K562 (cell line): ENCODE measurements at regions not wholly inside any gene's neighbourhood (a gene's known extent, or its start where the extent isn't known, plus 50 kb on each side); places are given as distances from the start of the nearest gene placed in this dataset.

Source experiments
- ATAC-seq: fragments of 200-7000 bp; cut with Tn5 transposase; 3 replicates; pipeline ENCODE4 v1.9.1; 2020; ENCODE audit warnings: moderate library complexity
- BruUV-seq: library from RNA; stranded (reverse); fragments of 400-500 nt; replicated peaks from 2 replicates; lab custom pipeline; 2021; lab: Mats Ljungman, UMichigan
- CTCF ChIA-PET: fragments of 300-600 bp; formaldehyde crosslinking; extraction: SDS; loops from one replicate; lab custom pipeline; 2021; ENCODE audit warnings: low intra/inter-chr PET ratio; lab: Yijun Ruan, JAX
- POLR2A ChIA-PET: fragments of 300-600, 350-650 bp; sonication (Branson Sonifier 250); formaldehyde crosslinking; extraction: SDS; loops from one replicate; lab custom pipeline; 2021; ENCODE audit warnings: antibody characterized with exemption, inconsistent platforms; lab: Yijun Ruan, JAX
- DNase-seq, 4 experiments: peaks; one replicate each; pipeline versions ENCODE4 v3.0.0 to v3.0.0-alpha.2; 2011 to 2018; ENCODE audit warnings: low spot score in 3 of 4, mixed read lengths in 3 of 4; ENCODE audit errors: extremely low read depth in 1 of 4
- FAIRE-seq: peaks from 2 replicates; lab custom pipeline; 2011; peaks lifted over from hg19 to GRCh38; lab: Jason Lieb, UNC
- H2AFZ ChIP-seq: 2 replicates; pipeline ENCODE4 v1.6.0; 2011; ENCODE audit warnings: low read depth, low read length, control low read depth, inconsistent platforms
- H3K27ac ChIP-seq: fragments of 200-600 bp; 3 replicates; pipeline ENCODE4 v1.8.0; 2011; ENCODE audit warnings: low read depth, mild to moderate bottlenecking, control low read depth, inconsistent platforms, low read length, moderate library complexity, mixed read lengths; ENCODE audit errors: extremely low read depth
- H3K27me3 ChIP-seq, 2 experiments: fragments of 300-600 bp in 1 of 2; 2 replicates in 1 of 2; 3 replicates in 1 of 2; pipeline versions ENCODE4 v1.6.0 to v1.8.0; 2011; ENCODE audit warnings: inconsistent platforms in 2 of 2, low read length in 2 of 2, mild to moderate bottlenecking in 1 of 2, mixed read lengths in 1 of 2, moderate library complexity in 1 of 2; ENCODE audit not compliant: control insufficient read depth in 2 of 2, insufficient read depth in 2 of 2
- H3K36me3 ChIP-seq: fragments of 300-600 bp; 3 replicates; pipeline ENCODE4 v1.8.0; 2011; ENCODE audit warnings: mild to moderate bottlenecking, low read length, inconsistent platforms; ENCODE audit not compliant: control insufficient read depth, insufficient read depth
- H3K4me1 ChIP-seq, 2 experiments: fragments of 200-600 bp in 1 of 2; replicated peaks in 1 of 2; 2 replicates in 1 of 2; 3 replicates in 1 of 2; pipeline versions ENCODE4 v1.5.1 to v1.8.0; 2011; ENCODE audit warnings: inconsistent platforms in 2 of 2, low read length in 2 of 2, mild to moderate bottlenecking in 1 of 2, mixed read lengths in 1 of 2, moderate library complexity in 1 of 2; ENCODE audit not compliant: control insufficient read depth in 2 of 2, insufficient read depth in 2 of 2
- H3K4me2 ChIP-seq: 2 replicates; pipeline ENCODE4 v1.6.1; 2011; ENCODE audit warnings: low read length, control low read depth, inconsistent platforms, mixed read lengths; ENCODE audit not compliant: insufficient read depth
- H3K4me3 ChIP-seq: fragments of 200-600 bp; sonication (generic), shearing (Covaris generic); 2 replicates; pipeline ENCODE4 v1.5.1; 2016; ENCODE audit warnings: control low read depth, inconsistent platforms
- H3K79me2 ChIP-seq: fragments of 200-600 bp; 3 replicates; pipeline ENCODE4 v1.8.0; 2011; ENCODE audit warnings: low read length, inconsistent platforms; ENCODE audit not compliant: control insufficient read depth, insufficient read depth
- H3K9ac ChIP-seq, 2 experiments: 2 replicates each; pipeline versions ENCODE4 v1.6.0 to v1.6.1; 2011; ENCODE audit warnings: low read depth in 2 of 2, low read length in 2 of 2, control low read depth in 1 of 2, inconsistent platforms in 1 of 2, mild to moderate bottlenecking in 1 of 2, mixed read lengths in 1 of 2; ENCODE audit not compliant: insufficient read depth in 1 of 2
- H3K9me1 ChIP-seq: one replicate; pipeline ENCODE4 v1.6.0; 2011; ENCODE audit warnings: inconsistent platforms, mild to moderate bottlenecking, low read length, moderate library complexity; ENCODE audit not compliant: control insufficient read depth, insufficient read depth
- H3K9me3 ChIP-seq: replicated peaks from 2 replicates; pipeline ENCODE4 v1.5.1; 2011; ENCODE audit warnings: low read depth, low read length, inconsistent platforms; ENCODE audit not compliant: control insufficient read depth, insufficient read depth
- H4K20me1 ChIP-seq: replicated peaks from 2 replicates; pipeline ENCODE4 v1.6.1; 2011; ENCODE audit warnings: low read length, inconsistent platforms, mixed read lengths; ENCODE audit not compliant: control insufficient read depth, insufficient read depth
- ASH1L ChIP-seq: fragments of 450-650 bp; IDR thresholded peaks from 2 replicates; pipeline ENCODE4 v1.6.1; 2018; ENCODE audit warnings: borderline replicate concordance, mild to moderate bottlenecking, low read depth; ENCODE audit not compliant: partially characterized antibody
- CBFA2T2 ChIP-seq: fragments of 450-650 bp; conservative IDR thresholded peaks from 2 replicates; pipeline ENCODE4 v1.6.1; 2017; ENCODE audit warnings: mild to moderate bottlenecking
- CBX1 ChIP-seq: sonication (generic); IDR thresholded peaks from 2 replicates; pipeline ENCODE4 v1.6.1; 2016; ENCODE audit warnings: antibody characterized with exemption, low read depth, mild to moderate bottlenecking
- ETV1 ChIP-seq: fragments of 450-650 bp; conservative IDR thresholded peaks from 2 replicates; pipeline ENCODE4 v1.6.1; 2016; ENCODE audit warnings: missing genetic modification characterization, control low read depth, low read depth, missing compliant biosample characterization
- RBM34 ChIP-seq: fragments of 200-400 bp; formaldehyde crosslinking; IDR thresholded peaks from 2 replicates; pipeline ENCODE4 v1.6.1; 2018; ENCODE audit warnings: low read length, borderline replicate concordance; ENCODE audit not compliant: insufficient read depth
- RFX1 ChIP-seq: fragments of 450-650 bp; IDR thresholded peaks from 2 replicates; pipeline ENCODE4 v1.6.1; 2016; ENCODE audit warnings: mild to moderate bottlenecking, moderate library complexity
- RNF2 ChIP-seq: sonication (generic); IDR thresholded peaks from 2 replicates; pipeline ENCODE4 v1.6.1; 2016
- SIN3A ChIP-seq, 2 experiments: fragments of 150-350 bp in 1 of 2; IDR thresholded peaks; 2 replicates each; pipeline ENCODE4 v1.6.1; 2011 to 2016; ENCODE audit warnings: borderline replicate concordance in 2 of 2, low read depth in 2 of 2, low read length in 2 of 2, mild to moderate bottlenecking in 2 of 2, moderate library complexity in 2 of 2; ENCODE audit not compliant: control insufficient read depth in 1 of 2
- SP1 ChIP-seq: sonication (generic); formaldehyde crosslinking; IDR thresholded peaks from 2 replicates; pipeline ENCODE4 v1.8.1; 2022; ENCODE audit warnings: mild to moderate bottlenecking, missing genetic modification reagents
- YBX1 ChIP-seq: fragments of 450-650 bp; IDR thresholded peaks from 2 replicates; pipeline ENCODE4 v1.7.1; 2016; ENCODE audit warnings: mild to moderate bottlenecking
- ZNF217 ChIP-seq: sonication (generic); formaldehyde crosslinking; IDR thresholded peaks from 2 replicates; pipeline ENCODE4 v1.8.0; 2022; ENCODE audit warnings: mild to moderate bottlenecking, missing genetic modification reagents
- ZNF57 ChIP-seq: fragments of 450-650 bp; formaldehyde crosslinking; IDR thresholded peaks from 2 replicates; pipeline ENCODE4 v1.4.0; 2020; ENCODE audit warnings: mild to moderate bottlenecking, moderate library complexity
- ZNF717 ChIP-seq: fragments of 250-450 bp; sonication (Bioruptor Pico); IDR thresholded peaks from 2 replicates; pipeline ENCODE4 v1.5.0; 2021
- WGBS: fragments of 100-300 bp; shearing (Covaris generic); methylation state at CpG from one replicate; pipeline ENCODE4 v1.1.6; 2016; ENCODE audit warnings: low coverage, mixed read lengths; ENCODE audit not compliant: insufficient coverage; ENCODE audit errors: missing lambda C conversion rate; 5-methylcytosine and 5-hydroxymethylcytosine counted together
- in situ Hi-C: fragments of 300-500 bp; cut with MboI; formaldehyde crosslinking; loops from 4 replicates; pipeline ENCODE4 v1.15.0; 2018; ENCODE audit warnings: inconsistent platforms, mixed read lengths
- intact Hi-C: fragments of 100-400 bp; cut with micrococcal nuclease; formaldehyde crosslinking; loops from 2 replicates; pipeline ENCODE4 v1.14.2; 2022
- TF ChIP-seq, protein P1 (sequence below): sonication (generic); formaldehyde crosslinking; IDR thresholded peaks from 2 replicates; pipeline ENCODE4 v1.8.0; 2023; ENCODE audit warnings: mild to moderate bottlenecking, missing genetic modification reagents
- TF ChIP-seq, protein P2 (sequence below): fragments of 450-650 bp; formaldehyde crosslinking; conservative IDR thresholded peaks from 2 replicates; pipeline ENCODE4 v1.4.0; 2022; ENCODE audit warnings: mild to moderate bottlenecking, missing genetic modification characterization
- TF ChIP-seq, protein P3 (sequence below): fragments of 250-450 bp; sonication (Bioruptor Pico); IDR thresholded peaks from 2 replicates; pipeline ENCODE4 v1.9.0; 2021; ENCODE audit warnings: mild to moderate bottlenecking

DNA sequence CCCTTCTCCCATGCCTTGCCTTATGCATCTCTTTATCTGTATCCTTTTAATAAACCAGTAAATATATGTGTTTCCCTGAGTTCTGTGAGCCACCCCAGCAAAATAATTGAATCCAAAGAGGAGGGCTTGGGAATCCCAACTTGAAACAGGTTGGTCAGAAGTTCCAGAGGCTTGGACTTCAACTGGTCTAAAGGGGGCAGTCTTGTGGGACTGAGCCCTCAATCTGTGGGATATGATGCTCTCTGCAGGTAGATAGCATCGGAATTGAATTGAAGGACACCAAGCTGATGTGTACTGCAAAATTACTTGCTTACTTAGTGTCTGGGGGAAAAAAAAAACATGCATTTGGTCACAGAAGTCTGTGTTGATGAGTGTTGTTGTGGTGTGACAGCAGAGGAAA is 1033.5 kb upstream of the TMEFF2 start:
- no TSS peak for BruUV-seq
- ATAC-seq = no peak
- FAIRE-seq = no peak
- Histone ChIP-seq H3K36me3 (no peaks in the 10 kb centered on the region), H3K9me3 (no peaks in the 10 kb centered on the region), H3K4me2 (no peak overlapping the region), H3K27ac (no peak overlapping the region), H3K27me3 (no peaks in the 10 kb centered on the region), H4K20me1 (no peaks in the 10 kb centered on the region)
- DNase-seq = no peak
- in situ Hi-C loops = no loop called here
- TF ChIP-seq ASH1L (no peak), YBX1 (no peak), SIN3A (IDR thresholded peaks at IDR 0.05; ENCODE audit: borderline replicate concordance in 2 of 2, control insufficient read depth in 1 of 2, low read depth in 2 of 2, low read length in 2 of 2) (no peak), CBFA2T2 (no peak), ZNF217 (CRISPR knock-in tag) (no peak), RFX1 (no peak), RNF2 (no peak), CBX1 (no peak), ETV1 (tag) (no peak), RBM34 (no peak), ZNF717 (CRISPR knock-in tag) (no peak), SP1 (CRISPR knock-in tag) (no peak), ZNF57 (no peak)
- TF ChIP-seq, protein P1, sequence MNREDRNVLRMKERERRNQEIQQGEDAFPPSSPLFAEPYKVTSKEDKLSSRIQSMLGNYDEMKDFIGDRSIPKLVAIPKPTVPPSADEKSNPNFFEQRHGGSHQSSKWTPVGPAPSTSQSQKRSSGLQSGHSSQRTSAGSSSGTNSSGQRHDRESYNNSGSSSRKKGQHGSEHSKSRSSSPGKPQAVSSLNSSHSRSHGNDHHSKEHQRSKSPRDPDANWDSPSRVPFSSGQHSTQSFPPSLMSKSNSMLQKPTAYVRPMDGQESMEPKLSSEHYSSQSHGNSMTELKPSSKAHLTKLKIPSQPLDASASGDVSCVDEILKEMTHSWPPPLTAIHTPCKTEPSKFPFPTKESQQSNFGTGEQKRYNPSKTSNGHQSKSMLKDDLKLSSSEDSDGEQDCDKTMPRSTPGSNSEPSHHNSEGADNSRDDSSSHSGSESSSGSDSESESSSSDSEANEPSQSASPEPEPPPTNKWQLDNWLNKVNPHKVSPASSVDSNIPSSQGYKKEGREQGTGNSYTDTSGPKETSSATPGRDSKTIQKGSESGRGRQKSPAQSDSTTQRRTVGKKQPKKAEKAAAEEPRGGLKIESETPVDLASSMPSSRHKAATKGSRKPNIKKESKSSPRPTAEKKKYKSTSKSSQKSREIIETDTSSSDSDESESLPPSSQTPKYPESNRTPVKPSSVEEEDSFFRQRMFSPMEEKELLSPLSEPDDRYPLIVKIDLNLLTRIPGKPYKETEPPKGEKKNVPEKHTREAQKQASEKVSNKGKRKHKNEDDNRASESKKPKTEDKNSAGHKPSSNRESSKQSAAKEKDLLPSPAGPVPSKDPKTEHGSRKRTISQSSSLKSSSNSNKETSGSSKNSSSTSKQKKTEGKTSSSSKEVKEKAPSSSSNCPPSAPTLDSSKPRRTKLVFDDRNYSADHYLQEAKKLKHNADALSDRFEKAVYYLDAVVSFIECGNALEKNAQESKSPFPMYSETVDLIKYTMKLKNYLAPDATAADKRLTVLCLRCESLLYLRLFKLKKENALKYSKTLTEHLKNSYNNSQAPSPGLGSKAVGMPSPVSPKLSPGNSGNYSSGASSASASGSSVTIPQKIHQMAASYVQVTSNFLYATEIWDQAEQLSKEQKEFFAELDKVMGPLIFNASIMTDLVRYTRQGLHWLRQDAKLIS (CRISPR knock-in tag) = no peak
- TF ChIP-seq, protein P2, sequence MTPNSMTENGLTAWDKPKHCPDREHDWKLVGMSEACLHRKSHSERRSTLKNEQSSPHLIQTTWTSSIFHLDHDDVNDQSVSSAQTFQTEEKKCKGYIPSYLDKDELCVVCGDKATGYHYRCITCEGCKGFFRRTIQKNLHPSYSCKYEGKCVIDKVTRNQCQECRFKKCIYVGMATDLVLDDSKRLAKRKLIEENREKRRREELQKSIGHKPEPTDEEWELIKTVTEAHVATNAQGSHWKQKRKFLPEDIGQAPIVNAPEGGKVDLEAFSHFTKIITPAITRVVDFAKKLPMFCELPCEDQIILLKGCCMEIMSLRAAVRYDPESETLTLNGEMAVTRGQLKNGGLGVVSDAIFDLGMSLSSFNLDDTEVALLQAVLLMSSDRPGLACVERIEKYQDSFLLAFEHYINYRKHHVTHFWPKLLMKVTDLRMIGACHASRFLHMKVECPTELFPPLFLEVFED = no peak
- TF ChIP-seq, protein P3, sequence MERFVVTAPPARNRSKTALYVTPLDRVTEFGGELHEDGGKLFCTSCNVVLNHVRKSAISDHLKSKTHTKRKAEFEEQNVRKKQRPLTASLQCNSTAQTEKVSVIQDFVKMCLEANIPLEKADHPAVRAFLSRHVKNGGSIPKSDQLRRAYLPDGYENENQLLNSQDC (CRISPR knock-in tag) = no peak
- TF ChIP-seq, all 486 proteins: peak for 0
- ChIA-PET POLR2A (no interaction called here), CTCF (no interaction called here)
- WGBS = 0% methylated on average over 1 of the region's 1 CpG
- Histone ChIP-seq H3K79me2 (no peaks in the 10 kb centered on the region), H3K9ac (no peak overlapping the region), H3K4me1 (no peaks in the 10 kb centered on the region), H3K9me1 (no peaks in the 10 kb centered on the region), H3K4me3 (no peak overlapping the region), H2AFZ (no peak overlapping the region)
- intact Hi-C loops = no loop called here
